SKM-1 treated with dmso at 0.1 percent for 144 hours (cell line): ENCODE measurements at regions not wholly inside any gene's neighbourhood (a gene's known extent, or its start where the extent isn't known, plus 50 kb on each side); places are given as distances from the start of the nearest gene placed in this dataset.

ENCODE experiments used
- DNase-seq: peaks from one replicate; lab custom pipeline; 2025; ENCODE audit not compliant: unreplicated experiment; lab: John Stamatoyannopoulos, UW

DNA sequence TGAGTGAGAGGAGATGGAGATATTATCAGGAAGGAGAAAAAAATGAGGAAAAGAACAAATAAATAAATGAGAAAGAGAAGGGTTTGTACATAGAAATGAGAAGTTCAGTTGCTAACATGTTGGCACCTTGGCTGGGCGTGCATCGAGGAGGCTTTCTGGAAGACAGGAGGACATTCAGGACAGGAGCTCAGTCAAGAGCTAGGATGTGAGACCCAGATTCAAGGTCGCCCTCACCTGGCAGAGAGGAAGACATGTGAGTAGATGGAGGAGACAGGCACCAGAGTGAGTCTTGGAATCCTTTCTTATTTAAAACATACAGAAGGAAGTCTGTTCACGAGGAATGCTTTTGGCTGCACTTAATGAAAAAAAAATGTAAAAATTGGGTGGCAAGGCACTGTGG lies 640.9 kb downstream of the NPHP4 start:
- DNase-seq = no peak

DNA sequence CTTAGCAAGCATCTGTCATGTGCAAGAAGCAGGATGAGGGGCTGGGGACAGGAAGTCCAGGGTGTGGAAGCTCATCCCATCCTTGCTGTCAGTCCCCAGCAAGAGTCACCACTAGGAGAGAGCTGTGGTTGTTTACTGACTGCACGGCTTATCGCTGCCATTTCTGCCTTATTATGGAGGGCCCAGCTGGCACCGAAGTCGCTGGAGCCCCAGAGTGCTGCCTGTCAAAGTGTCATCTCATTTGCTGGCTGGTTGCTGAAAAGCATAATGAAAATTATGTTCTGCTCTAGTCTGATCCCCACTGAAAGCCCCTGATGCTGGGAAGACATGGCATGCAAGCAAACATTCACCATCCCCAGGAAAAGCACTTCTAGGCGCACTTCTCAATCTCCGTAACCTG lies 642.7 kb downstream of the NPHP4 start:
- DNase-seq = no peak

- no peak for DNase-seq
Measured at GRCh38 chr1:5348732-5349465, 643.3 kb downstream of the NPHP4 start.

GRCh38 chr1:5347726-5348125 lies 644.5 kb downstream of the NPHP4 start:
- DNase-seq = no peak

GRCh38 chr1:5345556-5345955 lies 646.7 kb downstream of the NPHP4 start:
- DNase-seq = no peak

DNA sequence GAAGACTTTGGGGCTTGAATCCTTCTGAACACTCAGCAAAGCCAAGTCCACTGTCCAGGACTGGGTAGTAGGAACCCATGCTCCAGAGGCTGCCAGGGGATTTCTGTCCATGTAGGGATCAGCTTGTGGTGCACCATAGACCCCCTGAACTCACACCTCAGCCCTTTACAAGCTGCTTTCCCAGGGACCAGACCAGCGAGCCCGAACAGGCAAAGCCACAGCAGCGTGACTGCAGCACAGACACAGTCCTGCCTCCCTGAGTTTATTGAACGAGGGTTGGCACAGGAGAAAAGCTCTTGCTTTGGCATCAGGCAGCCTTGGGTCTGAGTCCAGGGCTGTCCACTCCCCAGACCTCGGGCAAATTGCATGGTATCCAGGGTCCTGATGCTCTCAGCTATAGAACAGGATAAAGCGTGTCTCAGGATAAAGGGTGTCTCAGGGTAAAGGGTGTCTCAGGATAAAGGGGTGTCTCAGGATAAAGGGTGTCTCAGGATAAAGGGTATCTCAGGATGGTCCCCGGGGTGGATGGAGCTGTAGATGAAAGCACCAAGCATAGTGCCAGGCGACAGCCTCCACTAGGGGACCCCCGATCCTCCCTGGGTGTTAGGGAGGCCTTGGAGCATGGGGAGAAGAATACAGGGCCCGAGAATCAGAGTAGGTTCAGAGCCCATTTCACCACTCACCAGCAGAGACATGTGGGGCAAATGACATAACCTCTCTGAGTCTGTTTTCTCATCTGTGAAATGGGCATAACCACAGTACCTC lies 648.8 kb downstream of the NPHP4 start:
- DNase-seq = no peak

GRCh38 chr1:5342830-5343229 lies 649.4 kb downstream of the NPHP4 start:
- no peak for DNase-seq

- DNase-seq = no peak
Measured at GRCh38 chr1:5342172-5342571, 650.1 kb downstream of the NPHP4 start.

DNA sequence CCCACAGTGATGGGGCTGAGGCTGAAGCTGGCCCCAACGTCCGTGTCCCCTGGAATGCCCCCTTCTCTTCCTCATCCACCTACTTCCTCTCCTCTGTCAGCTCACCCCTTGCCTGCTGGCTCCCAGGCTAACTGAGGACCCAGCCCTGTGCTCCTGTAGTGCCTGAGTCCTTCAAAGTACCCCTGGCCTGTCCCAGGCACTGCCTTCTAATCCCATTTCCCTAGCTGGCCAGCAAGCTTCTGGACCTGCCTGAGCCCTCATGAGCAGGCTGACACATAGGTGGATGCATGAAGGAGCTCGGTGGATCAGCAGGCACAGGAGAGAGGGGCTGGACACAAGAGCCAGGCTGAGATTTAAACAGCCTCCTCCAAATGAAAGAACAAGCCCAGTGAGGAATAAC lies 650.8 kb downstream of the NPHP4 start:
- no peak for DNase-seq

- DNase-seq = no peak
Measured at GRCh38 chr1:5340560-5341130, 651.6 kb downstream of the NPHP4 start.

DNA sequence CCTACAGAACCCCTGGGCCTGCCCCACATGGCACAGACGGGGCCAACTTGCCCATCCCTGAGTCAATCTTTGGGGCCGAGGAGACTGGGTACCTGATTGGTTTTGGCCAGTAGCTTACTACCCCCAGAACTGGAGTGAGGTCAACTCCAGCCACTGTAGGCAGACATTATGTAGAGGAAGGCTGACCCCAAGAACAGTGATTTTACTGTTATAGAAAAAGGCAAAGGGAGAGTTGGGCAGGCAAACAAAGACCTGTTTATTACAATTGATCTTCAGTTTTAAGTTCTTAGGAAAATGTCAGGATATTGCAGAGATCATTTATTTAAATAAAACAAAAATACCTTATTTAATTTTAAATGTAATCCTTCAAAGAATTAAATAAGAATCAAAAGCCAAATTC lies 653.8 kb downstream of the NPHP4 start:
- no peak for DNase-seq

DNA sequence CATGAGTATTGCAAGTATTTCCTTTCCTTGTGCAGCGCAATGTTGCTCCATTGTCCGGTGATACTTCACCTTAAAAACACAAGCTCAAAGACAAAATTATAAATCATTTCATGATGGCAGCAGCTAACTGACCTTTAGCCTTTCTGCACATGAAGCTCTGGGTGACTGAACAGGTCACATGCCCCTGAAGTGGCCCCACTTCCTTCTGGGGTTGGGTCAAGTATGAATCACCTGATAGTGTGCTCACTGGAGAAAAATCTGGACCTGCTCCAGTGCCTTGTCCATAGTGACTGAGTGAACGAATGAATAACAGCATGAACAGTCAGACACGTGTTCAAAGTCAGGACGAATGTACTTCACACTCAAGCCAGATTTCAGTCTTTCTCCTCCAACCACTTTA lies 658.9 kb downstream of the NPHP4 start:
- no peak for DNase-seq

GRCh38 chr1:5331101-5331500 lies 661.1 kb downstream of the NPHP4 start:
- no peak for DNase-seq

DNA sequence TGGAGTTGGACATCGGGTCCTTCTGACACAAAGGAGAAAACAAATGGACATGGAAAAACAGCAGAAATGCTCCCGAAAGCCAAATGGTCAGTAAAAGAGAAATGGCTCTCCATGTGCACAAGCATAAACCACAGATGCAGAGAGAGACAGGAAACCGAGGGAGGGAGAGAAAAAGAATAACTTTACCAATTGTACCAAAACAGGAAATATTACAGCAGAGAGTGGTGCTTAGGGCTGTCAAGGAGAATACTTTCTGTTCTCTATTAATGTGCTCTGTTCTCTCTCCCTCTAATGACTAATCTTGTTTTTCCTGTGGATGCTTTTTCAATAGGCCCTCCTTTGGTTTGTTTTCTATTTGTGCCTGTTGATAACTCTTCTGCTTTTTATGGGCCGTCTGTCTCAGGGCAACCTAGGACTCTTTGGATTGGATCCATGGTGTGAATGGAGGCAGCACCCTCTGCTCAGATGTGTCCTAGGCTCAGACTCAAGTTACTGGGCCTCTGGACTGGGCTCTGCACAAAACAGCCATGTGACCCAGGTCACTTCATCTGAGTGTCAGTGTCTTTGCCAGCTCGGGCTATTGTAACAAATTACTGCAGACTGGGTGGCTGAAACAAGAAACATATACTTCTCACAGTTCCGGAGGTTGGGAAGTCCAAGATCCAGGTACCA lies 663.0 kb downstream of the NPHP4 start:
- no peak for DNase-seq

- no peak for DNase-seq
Measured at GRCh38 chr1:5324883-5325282, 667.3 kb downstream of the NPHP4 start.

- no peak for DNase-seq
Measured at GRCh38 chr1:5318143-5318816, 663.9 kb downstream of the AJAP1 start.

- no peak for DNase-seq
Measured at GRCh38 chr1:5317391-5317790, 663.0 kb downstream of the AJAP1 start.

DNA sequence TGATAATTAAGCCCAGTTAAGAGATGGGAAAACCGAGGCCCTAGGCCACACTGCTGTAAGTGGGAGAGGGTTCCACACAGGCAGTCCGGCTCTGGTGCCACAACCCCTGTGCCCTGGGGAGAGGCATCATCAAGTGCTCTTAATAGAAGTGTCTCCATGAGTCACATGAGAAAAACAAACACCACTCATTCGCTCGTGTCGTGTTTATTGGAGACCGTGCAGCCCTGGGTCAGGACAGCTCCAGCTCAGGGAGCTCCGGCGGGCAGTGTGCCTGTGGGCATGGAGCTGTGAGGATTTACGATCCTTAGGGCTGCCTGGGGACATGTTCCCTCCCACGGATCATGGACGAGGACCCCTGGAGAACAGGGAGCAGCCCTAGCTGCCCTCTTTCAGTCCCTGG lies 658.5 kb downstream of the AJAP1 start:
- no peak for DNase-seq

DNA sequence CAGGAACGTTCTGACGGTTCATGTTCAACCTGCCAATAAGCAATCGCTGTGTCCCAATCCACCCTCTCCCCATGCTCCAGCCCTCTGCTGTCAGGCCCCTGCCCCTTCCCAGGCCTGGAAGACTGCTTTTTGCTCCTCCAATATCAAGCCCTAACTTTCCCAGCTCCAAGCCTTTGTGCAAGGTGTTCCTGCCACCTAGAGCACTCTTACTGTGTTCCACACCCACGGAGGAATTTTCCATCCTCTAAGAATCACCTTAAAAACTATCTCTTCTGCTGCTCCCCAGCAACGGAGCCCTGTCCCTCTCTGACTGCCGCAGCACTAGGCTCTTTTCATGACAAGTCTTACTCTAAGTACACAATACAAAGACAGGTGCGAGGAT lies 657.9 kb downstream of the AJAP1 start:
- no peak for DNase-seq

- no peak for DNase-seq
Measured at GRCh38 chr1:5311634-5312292, 657.4 kb downstream of the AJAP1 start.

- DNase-seq = no peak
Measured at GRCh38 chr1:5311147-5311546, 656.7 kb downstream of the AJAP1 start.
